C4-2B (cell line): ENCODE measurements at regions not wholly inside any gene's neighbourhood (a gene's known extent, or its start where the extent isn't known, plus 50 kb on each side); places are given as distances from the start of the nearest gene placed in this dataset.

ENCODE experiments used
- ZFX ChIP-seq: fragments of 450-650 bp; IDR thresholded peaks from 2 replicates; pipeline ENCODE4 v1.6.1; 2017
- TF ChIP-seq, protein P1 (sequence below): fragments of 450-650 bp; conservative IDR thresholded peaks from 2 replicates; pipeline ENCODE4 v1.5.1; 2017; ENCODE audit warnings: mild to moderate bottlenecking

DNA sequence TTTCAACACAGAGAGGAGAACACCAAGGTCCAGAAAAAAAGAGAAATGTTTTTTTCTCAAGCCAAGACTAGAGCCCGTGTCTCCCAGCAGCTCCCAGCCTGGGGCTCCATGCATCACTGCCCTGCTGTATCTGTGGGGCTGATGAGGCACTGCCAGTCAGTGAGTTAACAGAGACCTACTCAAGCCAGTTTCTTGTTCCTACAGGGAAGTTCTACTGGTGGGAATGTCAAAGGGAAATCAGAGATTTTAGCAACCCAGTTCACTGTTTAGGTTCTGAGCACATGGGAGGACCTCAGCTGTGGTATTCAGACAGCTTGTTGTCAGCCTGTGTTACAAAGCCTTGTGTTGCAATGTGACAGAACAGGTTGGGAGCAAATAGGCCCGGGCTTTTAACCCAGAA lies 234.3 kb downstream of the TLE3 start:
- TF ChIP-seq, protein P1, sequence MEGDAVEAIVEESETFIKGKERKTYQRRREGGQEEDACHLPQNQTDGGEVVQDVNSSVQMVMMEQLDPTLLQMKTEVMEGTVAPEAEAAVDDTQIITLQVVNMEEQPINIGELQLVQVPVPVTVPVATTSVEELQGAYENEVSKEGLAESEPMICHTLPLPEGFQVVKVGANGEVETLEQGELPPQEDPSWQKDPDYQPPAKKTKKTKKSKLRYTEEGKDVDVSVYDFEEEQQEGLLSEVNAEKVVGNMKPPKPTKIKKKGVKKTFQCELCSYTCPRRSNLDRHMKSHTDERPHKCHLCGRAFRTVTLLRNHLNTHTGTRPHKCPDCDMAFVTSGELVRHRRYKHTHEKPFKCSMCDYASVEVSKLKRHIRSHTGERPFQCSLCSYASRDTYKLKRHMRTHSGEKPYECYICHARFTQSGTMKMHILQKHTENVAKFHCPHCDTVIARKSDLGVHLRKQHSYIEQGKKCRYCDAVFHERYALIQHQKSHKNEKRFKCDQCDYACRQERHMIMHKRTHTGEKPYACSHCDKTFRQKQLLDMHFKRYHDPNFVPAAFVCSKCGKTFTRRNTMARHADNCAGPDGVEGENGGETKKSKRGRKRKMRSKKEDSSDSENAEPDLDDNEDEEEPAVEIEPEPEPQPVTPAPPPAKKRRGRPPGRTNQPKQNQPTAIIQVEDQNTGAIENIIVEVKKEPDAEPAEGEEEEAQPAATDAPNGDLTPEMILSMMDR = no peak
- TF ChIP-seq ZFX = no peak
